RWPE2 (cell line): ENCODE measurements at regions not wholly inside any gene's neighbourhood (a gene's known extent, or its start where the extent isn't known, plus 50 kb on each side); places are given as distances from the start of the nearest gene placed in this dataset.
A peak's percentile ranks its signal among the peaks of the same experiment; 100 is the strongest.

ENCODE experiments used
- ATAC-seq: fragments of 200-7000 bp; cut with Tn5 transposase; 3 replicates; pipeline ENCODE4 v1.9.1; 2021; ENCODE audit warnings: low read depth
- DNase-seq: peaks from one replicate; pipeline ENCODE4 v3.0.0-alpha.2; 2020; ENCODE audit warnings: low spot score
- H3K27ac ChIP-seq: fragments of 450-650 bp; 2 replicates; pipeline ENCODE4 v1.5.1; 2017; ENCODE audit warnings: mild to moderate bottlenecking; ENCODE audit not compliant: poor library complexity, severe bottlenecking
- H3K27me3 ChIP-seq: fragments of 250-450 bp; sonication (Bioruptor Pico); 2 replicates; pipeline ENCODE4 v1.5.1; 2021; ENCODE audit warnings: mild to moderate bottlenecking, moderate library complexity; ENCODE audit not compliant: insufficient read depth, poor library complexity, severe bottlenecking
- H3K36me3 ChIP-seq: fragments of 250-450 bp; sonication (Bioruptor Pico); 2 replicates; pipeline ENCODE4 v1.5.1; 2020; ENCODE audit warnings: low read depth, mild to moderate bottlenecking, moderate library complexity
- H3K4me1 ChIP-seq: fragments of 250-450 bp; sonication (Bioruptor Pico); 2 replicates; pipeline ENCODE4 v1.5.1; 2021; ENCODE audit warnings: mild to moderate bottlenecking, moderate library complexity; ENCODE audit not compliant: insufficient read depth, poor library complexity, severe bottlenecking
- H3K4me3 ChIP-seq: fragments of 250-450 bp; sonication (Bioruptor Pico); 2 replicates; pipeline ENCODE4 v1.5.1; 2021; ENCODE audit warnings: mild to moderate bottlenecking, moderate library complexity; ENCODE audit not compliant: severe bottlenecking
- H3K9me3 ChIP-seq: fragments of 250-450 bp; sonication (Bioruptor Pico); 2 replicates; pipeline ENCODE4 v1.5.1; 2021; ENCODE audit warnings: mild to moderate bottlenecking, moderate library complexity; ENCODE audit not compliant: severe bottlenecking
- CTCF ChIP-seq: fragments of 450-650 bp; IDR thresholded peaks from one replicate; pipeline ENCODE4 v1.5.1; 2017; ENCODE audit warnings: mild to moderate bottlenecking, moderate library complexity; ENCODE audit not compliant: poor library complexity, severe bottlenecking

GRCh38 chr6:118735320-118735719 lies 83.9 kb upstream of the CEP85L start:
- no peak for DNase-seq
- peak; percentile 38 for TF ChIP-seq CTCF
- Histone ChIP-seq H3K27ac (no peak overlapping the region), H3K36me3 (no peaks in the 10 kb centered on the region), H3K9me3 (no peaks in the 10 kb centered on the region), H3K4me1 (no peaks in the 10 kb centered on the region), H3K4me3 (no peak overlapping the region), H3K27me3 (no peaks in the 10 kb centered on the region)
- peak; percentile 33; the same call in 1 of the 3 replicates for ATAC-seq

GRCh38 chr6:118725944-118726343 lies 74.6 kb upstream of the CEP85L start:
- ATAC-seq (no peak), DNase-seq (no peak)
- Histone ChIP-seq H3K4me1 (no peaks in the 10 kb centered on the region), H3K4me3 (no peak overlapping the region), H3K9me3 (no peaks in the 10 kb centered on the region), H3K27me3 (no peaks in the 10 kb centered on the region), H3K36me3 (no peaks in the 10 kb centered on the region), H3K27ac (no peak overlapping the region)
- no peak for TF ChIP-seq CTCF

- ATAC-seq = no peak
- no peak overlapping the region for H3K27ac ChIP-seq
Observed at GRCh38 chr6:118724211-118724610, 72.8 kb upstream of the CEP85L start.

GRCh38 chr6:118722829-118723813 lies 71.7 kb upstream of the CEP85L start:
- no peak for ATAC-seq
- H3K27ac ChIP-seq = no peak overlapping the region
- no peaks in the 10 kb centered on the region for H3K9me3 ChIP-seq
- H3K27me3 ChIP-seq = no peaks in the 10 kb centered on the region
- no peaks in the 10 kb centered on the region for H3K36me3 ChIP-seq
- no peak overlapping the region for H3K4me3 ChIP-seq
- no peak for TF ChIP-seq CTCF
- H3K4me1 ChIP-seq = no peaks in the 10 kb centered on the region
- DNase-seq = no peak

More at GRCh38 chr6:118724211-118724610, 72.8 kb upstream of the CEP85L start:
- Histone ChIP-seq H3K4me1 (no peaks in the 10 kb centered on the region), H3K36me3 (no peaks in the 10 kb centered on the region), H3K4me3 (no peak overlapping the region), H3K27me3 (no peaks in the 10 kb centered on the region), H3K9me3 (no peaks in the 10 kb centered on the region)
- no peak for TF ChIP-seq CTCF
- DNase-seq = no peak

- no peak overlapping the region for H3K4me3 ChIP-seq
- ATAC-seq = no peak
Observed at GRCh38 chr6:118720125-118720473, 68.7 kb upstream of the CEP85L start.

More at GRCh38 chr6:118720125-118720473, 68.7 kb upstream of the CEP85L start:
- no peak overlapping the region for H3K27ac ChIP-seq
- H3K4me1 ChIP-seq = no peaks in the 10 kb centered on the region
- no peak for TF ChIP-seq CTCF
- H3K9me3 ChIP-seq = no peaks in the 10 kb centered on the region
- no peak for DNase-seq
- H3K27me3 ChIP-seq = no peaks in the 10 kb centered on the region
- H3K36me3 ChIP-seq = no peaks in the 10 kb centered on the region
